Spleen (tissue), 7 donors: ENCODE measurements at regions not wholly inside any gene's neighbourhood (a gene's known extent, or its start where the extent isn't known, plus 50 kb on each side); places are given as distances from the start of the nearest gene placed in this dataset.

Source experiments
- POLR2A ChIP-seq, 3 donors: fragments of 450-650 bp; IDR thresholded peaks; one replicate each; pipeline ENCODE4 v1.5.1; 2017; ENCODE audit warnings: antibody characterized with exemption in 3 of 3, mild to moderate bottlenecking in 1 of 3
- TF ChIP-seq, protein P1 (sequence below), 11 experiments: fragments of 200-600 bp in 7 of 11; fragments of 450-650 bp in 4 of 11; sonication (generic) in 4 of 11; IDR thresholded peaks in 8 of 11; conservative IDR thresholded peaks in 3 of 11; 1 replicate in 7 of 11; 2 replicates in 4 of 11; pipeline versions ENCODE4 v1.4.0 to v1.8.0; 2016 to 2021; ENCODE audit warnings: antibody characterized with exemption in 11 of 11, inconsistent platforms in 4 of 11, mild to moderate bottlenecking in 1 of 11
- donor health status: DM: no; HTN: no; CAD: no; lungs with moderate emphysema.
- donor health status: DM: no; HTN: no; CAD: no.
- donor health status: DM: no; HTN: no; CAD: no.

DNA sequence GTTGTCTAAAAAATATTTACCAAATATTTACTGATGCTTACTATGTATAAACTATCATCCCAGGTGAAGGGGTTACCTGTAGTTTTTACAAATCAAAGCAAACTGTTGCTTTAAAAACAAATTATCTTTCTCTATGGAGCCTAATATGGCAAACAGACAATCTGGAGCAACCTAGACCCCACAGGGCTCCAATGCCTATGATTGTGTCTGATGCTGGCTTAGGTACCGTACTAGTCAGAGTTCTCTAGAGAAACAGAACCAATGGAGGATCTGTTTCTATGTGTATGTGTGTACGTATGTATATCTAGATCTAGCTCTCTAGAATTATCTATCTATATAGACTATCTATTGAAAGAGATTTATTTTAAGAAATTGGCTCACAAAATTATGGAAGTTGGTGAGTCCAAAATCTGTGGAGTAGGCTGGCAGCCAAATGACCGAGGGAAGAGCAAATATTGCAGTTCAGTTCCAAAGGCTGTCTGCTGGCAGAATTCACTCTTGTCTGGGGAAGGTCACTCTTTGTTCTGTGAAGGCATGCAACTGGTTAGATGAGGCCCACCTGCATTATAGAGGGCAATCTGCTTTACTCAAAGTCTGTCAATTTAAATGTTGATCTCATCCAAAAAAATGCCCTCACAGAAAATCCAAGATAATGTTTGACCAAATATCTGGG, 127.1 kb upstream of the ENPEP start:
- TF ChIP-seq, protein P1, sequence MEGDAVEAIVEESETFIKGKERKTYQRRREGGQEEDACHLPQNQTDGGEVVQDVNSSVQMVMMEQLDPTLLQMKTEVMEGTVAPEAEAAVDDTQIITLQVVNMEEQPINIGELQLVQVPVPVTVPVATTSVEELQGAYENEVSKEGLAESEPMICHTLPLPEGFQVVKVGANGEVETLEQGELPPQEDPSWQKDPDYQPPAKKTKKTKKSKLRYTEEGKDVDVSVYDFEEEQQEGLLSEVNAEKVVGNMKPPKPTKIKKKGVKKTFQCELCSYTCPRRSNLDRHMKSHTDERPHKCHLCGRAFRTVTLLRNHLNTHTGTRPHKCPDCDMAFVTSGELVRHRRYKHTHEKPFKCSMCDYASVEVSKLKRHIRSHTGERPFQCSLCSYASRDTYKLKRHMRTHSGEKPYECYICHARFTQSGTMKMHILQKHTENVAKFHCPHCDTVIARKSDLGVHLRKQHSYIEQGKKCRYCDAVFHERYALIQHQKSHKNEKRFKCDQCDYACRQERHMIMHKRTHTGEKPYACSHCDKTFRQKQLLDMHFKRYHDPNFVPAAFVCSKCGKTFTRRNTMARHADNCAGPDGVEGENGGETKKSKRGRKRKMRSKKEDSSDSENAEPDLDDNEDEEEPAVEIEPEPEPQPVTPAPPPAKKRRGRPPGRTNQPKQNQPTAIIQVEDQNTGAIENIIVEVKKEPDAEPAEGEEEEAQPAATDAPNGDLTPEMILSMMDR (IDR thresholded peaks at IDR 0.05 in 8 of 11, conservative IDR thresholded peaks at IDR 0.05 in 3 of 11), result no peak
- no peak for TF ChIP-seq POLR2A (IDR thresholded peaks at IDR 0.05)
